VCaP (cell line): ENCODE measurements at regions not wholly inside any gene's neighbourhood (a gene's known extent, or its start where the extent isn't known, plus 50 kb on each side); places are given as distances from the start of the nearest gene placed in this dataset.

ENCODE experiments used
- H3K27ac ChIP-seq: fragments of 450-650 bp; 2 replicates; pipeline ENCODE4 v1.5.1; 2017
- TF ChIP-seq, protein P1 (sequence below): fragments of 450-650 bp; conservative IDR thresholded peaks from 2 replicates; pipeline ENCODE4 v1.5.1; 2017; ENCODE audit warnings: mild to moderate bottlenecking, moderate library complexity

DNA sequence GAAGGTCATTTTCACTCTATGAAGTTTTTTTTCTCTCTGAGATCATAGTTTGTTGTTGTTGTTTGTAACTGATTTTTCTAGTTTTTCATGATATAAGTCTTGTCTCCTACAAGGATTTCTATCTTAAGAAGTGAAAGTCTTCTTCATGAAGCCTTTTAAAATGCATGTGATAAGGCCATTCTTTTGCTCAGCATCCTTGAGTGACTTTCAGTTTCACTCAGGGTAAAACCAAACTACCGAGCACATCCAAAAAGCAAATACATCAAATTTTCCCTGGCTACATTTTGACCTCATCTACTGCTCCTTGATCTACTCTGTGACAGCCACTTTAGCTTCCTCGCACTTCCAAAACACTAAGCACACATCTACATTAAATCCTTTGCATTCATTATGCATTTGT, 580.7 kb downstream of the KCTD8 start:
- TF ChIP-seq, protein P1, sequence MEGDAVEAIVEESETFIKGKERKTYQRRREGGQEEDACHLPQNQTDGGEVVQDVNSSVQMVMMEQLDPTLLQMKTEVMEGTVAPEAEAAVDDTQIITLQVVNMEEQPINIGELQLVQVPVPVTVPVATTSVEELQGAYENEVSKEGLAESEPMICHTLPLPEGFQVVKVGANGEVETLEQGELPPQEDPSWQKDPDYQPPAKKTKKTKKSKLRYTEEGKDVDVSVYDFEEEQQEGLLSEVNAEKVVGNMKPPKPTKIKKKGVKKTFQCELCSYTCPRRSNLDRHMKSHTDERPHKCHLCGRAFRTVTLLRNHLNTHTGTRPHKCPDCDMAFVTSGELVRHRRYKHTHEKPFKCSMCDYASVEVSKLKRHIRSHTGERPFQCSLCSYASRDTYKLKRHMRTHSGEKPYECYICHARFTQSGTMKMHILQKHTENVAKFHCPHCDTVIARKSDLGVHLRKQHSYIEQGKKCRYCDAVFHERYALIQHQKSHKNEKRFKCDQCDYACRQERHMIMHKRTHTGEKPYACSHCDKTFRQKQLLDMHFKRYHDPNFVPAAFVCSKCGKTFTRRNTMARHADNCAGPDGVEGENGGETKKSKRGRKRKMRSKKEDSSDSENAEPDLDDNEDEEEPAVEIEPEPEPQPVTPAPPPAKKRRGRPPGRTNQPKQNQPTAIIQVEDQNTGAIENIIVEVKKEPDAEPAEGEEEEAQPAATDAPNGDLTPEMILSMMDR, result no peak
- H3K27ac ChIP-seq, result no peak overlapping the region

DNA sequence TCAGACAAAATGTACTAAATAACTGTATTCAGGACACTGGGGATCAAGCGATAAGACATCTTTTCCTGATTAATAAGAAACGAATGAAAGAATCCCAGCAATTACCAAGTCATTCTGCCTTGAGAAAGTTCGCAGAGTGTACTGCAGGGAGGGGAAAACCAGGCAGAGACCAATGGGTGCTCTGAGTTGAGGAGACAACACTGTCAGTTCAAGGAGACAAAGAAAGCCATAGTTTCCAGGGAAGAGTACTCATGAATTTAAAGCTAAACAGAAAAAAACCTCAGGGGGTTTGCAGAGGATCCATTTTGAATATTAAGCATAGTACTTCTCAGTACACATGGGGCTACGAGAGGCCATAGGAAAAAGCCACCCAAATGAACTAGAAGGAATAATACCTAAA, 573.0 kb downstream of the KCTD8 start:
- TF ChIP-seq, protein P1, result no peak
- no peak overlapping the region for H3K27ac ChIP-seq

DNA sequence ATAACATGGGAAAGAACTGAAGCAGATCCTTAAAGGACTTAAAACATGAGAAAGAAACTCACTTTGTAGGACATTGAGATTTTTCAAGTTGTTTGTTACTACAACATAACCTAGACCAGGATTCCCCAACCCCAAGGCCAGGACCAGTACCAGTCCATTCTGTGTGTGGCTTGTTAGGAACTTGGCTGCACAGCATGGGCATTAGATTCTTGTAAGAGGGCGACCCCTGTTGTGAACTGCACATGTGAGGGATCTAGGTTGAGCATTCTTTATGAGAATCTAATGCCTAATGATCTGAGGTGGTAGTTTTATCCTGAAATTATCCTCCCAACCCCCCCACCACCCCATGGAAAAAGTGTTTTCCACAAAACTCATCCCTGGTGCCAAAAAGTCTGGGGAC, 566.1 kb downstream of the KCTD8 start:
- no peak overlapping the region for H3K27ac ChIP-seq
- TF ChIP-seq, protein P1, result no peak; the same call in 1 of the 2 replicates

DNA sequence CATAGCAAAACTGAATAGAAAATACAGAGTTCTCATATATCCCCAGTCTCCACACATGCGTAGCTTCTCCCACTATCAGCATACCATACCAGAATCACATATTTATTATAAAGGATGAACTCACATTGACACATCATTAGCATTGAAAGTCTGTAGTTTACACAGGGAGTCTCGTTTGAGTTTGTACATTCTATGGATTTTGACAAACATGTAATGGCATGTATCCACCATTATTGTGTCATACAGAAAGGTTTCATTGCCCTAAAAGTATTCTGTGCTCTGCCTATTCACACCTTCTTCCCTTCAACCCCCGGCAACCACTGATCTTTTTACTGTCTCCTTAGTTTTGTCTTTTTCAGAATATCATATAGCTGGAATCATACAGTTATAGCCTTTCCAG, 562.4 kb downstream of the KCTD8 start:
- TF ChIP-seq, protein P1, result no peak
- no peak overlapping the region for H3K27ac ChIP-seq

DNA sequence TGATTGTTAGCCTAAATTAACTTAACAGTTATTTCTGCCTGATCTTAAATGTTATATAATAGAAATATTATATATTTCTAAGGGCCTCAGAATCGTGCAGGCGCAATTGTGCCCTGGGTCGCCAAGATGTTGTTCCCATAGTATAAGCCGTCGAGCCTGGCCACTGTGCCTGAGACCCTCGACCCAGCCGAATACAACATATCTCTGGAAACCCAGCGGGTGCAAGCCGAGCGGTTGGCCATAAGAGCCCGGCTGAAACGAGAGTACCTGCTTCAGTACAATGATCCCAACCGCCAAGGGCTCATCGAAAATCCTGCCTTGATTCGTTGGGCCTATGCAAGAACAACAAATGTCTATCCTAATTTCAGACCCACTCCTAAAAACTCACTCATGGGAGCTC, 549.8 kb downstream of the KCTD8 start:
- no peak overlapping the region for H3K27ac ChIP-seq
- TF ChIP-seq, protein P1, result no peak

DNA sequence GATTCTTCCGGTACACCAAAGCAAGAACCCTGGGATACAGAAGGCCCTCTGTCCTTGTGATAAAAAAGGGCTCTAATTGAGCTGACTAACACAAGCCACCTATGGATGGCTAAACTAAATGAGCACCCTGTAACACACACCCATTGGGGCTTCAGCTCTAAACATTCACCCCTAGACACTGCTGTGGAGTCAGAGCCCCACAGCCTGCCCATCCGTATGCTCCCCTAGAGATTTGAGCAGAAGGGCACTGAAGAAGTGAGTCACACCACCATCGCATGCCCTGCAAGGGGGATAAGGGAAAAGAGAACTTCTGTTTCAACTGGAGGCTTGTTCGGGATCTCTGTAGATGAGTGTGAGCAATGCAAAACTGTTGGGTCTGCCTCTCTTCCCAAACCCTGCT, 545.2 kb downstream of the KCTD8 start:
- TF ChIP-seq, protein P1, result no peak
- no peak overlapping the region for H3K27ac ChIP-seq

DNA sequence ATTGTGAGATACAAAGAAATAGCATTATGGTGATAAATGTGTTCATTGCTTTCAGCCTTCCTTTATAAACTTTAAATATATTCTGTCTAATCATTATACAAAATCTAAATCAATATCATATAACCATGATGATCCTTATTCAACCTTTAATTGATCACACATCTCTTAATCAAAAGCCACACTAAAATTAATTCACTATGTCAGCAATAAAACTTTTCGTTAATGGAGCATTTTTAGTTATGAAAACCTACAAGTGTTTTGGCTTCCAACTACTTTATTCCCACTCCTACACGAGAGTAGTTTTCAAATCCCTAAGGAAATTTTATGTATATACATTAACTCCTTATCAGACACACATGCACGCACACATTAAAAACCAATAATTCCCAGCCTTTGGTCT, 530.2 kb downstream of the KCTD8 start:
- H3K27ac ChIP-seq, result no peak overlapping the region
- TF ChIP-seq, protein P1, result no peak

DNA sequence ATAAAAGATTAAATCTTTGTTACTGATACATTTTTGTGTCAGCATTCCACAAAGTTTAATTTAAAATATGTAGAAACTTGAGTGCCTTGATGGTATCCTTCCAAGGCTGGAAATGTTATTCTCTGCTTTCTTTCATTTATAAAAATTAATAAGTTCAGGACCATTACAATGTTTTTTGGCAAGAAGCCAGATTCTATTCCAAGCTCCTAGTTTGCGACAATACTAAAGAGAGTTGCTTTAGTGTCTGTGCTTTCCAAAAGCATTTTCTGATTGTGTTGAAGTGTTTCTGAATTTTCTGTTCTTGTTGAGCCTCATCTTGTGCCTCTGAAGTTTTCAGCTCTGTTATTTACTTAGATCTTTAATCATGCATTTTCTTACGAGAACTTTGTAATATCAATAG, 516.2 kb downstream of the KCTD8 start:
- no peak overlapping the region for H3K27ac ChIP-seq
- TF ChIP-seq, protein P1, result no peak
